ENCODE measurements at regions not wholly inside any gene's neighbourhood (a gene's known extent, or its start where the extent isn't known, plus 50 kb on each side); places are given as distances from the start of the nearest gene placed in this dataset.

GRCh38 chr11:91433284-91434010 is 791.2 kb upstream of the FAT3 start:
- H3K4me3 ChIP-seq (ENCODE audit: low read depth, low read length), result no peak overlapping the region
- H3K27ac ChIP-seq, result no peak overlapping the region
- TF ChIP-seq, protein P1, sequence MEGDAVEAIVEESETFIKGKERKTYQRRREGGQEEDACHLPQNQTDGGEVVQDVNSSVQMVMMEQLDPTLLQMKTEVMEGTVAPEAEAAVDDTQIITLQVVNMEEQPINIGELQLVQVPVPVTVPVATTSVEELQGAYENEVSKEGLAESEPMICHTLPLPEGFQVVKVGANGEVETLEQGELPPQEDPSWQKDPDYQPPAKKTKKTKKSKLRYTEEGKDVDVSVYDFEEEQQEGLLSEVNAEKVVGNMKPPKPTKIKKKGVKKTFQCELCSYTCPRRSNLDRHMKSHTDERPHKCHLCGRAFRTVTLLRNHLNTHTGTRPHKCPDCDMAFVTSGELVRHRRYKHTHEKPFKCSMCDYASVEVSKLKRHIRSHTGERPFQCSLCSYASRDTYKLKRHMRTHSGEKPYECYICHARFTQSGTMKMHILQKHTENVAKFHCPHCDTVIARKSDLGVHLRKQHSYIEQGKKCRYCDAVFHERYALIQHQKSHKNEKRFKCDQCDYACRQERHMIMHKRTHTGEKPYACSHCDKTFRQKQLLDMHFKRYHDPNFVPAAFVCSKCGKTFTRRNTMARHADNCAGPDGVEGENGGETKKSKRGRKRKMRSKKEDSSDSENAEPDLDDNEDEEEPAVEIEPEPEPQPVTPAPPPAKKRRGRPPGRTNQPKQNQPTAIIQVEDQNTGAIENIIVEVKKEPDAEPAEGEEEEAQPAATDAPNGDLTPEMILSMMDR (IDR thresholded peaks at IDR 0.05; ENCODE audit: low read depth, low read length), result no peak
- no peak for DNase-seq
- no peaks in the 10 kb centered on the region for H3K9me3 ChIP-seq (ENCODE audit: severe bottlenecking)
- H3K27me3 ChIP-seq (ENCODE audit: insufficient read depth, low read depth, severe bottlenecking), result no peaks in the 10 kb centered on the region
- H3K36me3 ChIP-seq, result no peaks in the 10 kb centered on the region

GRCh38 chr11:91421641-91422040 is 803.0 kb upstream of the FAT3 start:
- TF ChIP-seq, protein P1 (IDR thresholded peaks at IDR 0.05; ENCODE audit: low read depth, low read length), result no peak
- Histone ChIP-seq H3K4me3 (ENCODE audit: low read depth, low read length) (no peak overlapping the region), H3K27ac (no peak overlapping the region), H3K27me3 (ENCODE audit: insufficient read depth, low read depth, severe bottlenecking) (no peaks in the 10 kb centered on the region), H3K36me3 (no peaks in the 10 kb centered on the region), H3K9me3 (ENCODE audit: severe bottlenecking) (no peaks in the 10 kb centered on the region)
- no peak for DNase-seq

DNA sequence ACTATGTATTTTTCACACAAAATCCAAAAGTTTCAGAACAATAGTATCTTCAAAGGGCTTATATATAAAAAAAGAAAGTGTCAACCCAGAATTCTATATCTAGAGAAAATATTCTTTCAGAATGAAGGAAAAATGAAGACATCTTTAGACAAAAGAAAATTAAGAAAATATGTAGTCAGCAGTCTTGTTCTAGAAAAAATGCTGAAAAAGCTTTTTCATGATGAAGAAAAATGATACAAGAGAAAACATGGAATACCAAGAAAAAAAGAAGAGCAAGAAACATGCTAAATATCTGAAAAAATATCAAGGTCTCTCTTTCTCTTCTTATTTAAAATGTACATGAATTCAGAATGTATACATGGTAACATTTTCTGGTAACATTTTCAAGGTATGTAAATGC is 816.8 kb upstream of the FAT3 start:
- no peaks in the 10 kb centered on the region for H3K36me3 ChIP-seq
- H3K9me3 ChIP-seq (ENCODE audit: severe bottlenecking), result no peaks in the 10 kb centered on the region
- TF ChIP-seq, protein P1 (IDR thresholded peaks at IDR 0.05; ENCODE audit: low read depth, low read length), result no peak
- no peak overlapping the region for H3K4me3 ChIP-seq (ENCODE audit: low read depth, low read length)
- no peak overlapping the region for H3K27ac ChIP-seq
- DNase-seq, result no peak
- H3K27me3 ChIP-seq (ENCODE audit: insufficient read depth, low read depth, severe bottlenecking), result no peaks in the 10 kb centered on the region

- Histone ChIP-seq H3K27ac (no peak overlapping the region), H3K27me3 (ENCODE audit: insufficient read depth, low read depth, severe bottlenecking) (no peaks in the 10 kb centered on the region), H3K36me3 (no peaks in the 10 kb centered on the region), H3K4me3 (ENCODE audit: low read depth, low read length) (no peak overlapping the region), H3K9me3 (ENCODE audit: severe bottlenecking) (no peaks in the 10 kb centered on the region)
- no peak for DNase-seq
- TF ChIP-seq, protein P1 (IDR thresholded peaks at IDR 0.05; ENCODE audit: low read depth, low read length), result no peak
Measured at GRCh38 chr11:91406009-91406408, 818.6 kb upstream of the FAT3 start.

- TF ChIP-seq, protein P1 (IDR thresholded peaks at IDR 0.05; ENCODE audit: low read depth, low read length), result no peak
- no peak for DNase-seq
- Histone ChIP-seq H3K4me3 (ENCODE audit: low read depth, low read length) (no peak overlapping the region), H3K9me3 (ENCODE audit: severe bottlenecking) (no peaks in the 10 kb centered on the region), H3K27me3 (ENCODE audit: insufficient read depth, low read depth, severe bottlenecking) (no peaks in the 10 kb centered on the region), H3K27ac (no peak overlapping the region), H3K36me3 (no peaks in the 10 kb centered on the region)
Measured at GRCh38 chr11:91404344-91404743, 820.3 kb upstream of the FAT3 start.

- DNase-seq, result no peak
- Histone ChIP-seq H3K36me3 (no peaks in the 10 kb centered on the region), H3K27me3 (ENCODE audit: insufficient read depth, low read depth, severe bottlenecking) (no peaks in the 10 kb centered on the region), H3K4me3 (ENCODE audit: low read depth, low read length) (no peak overlapping the region), H3K9me3 (ENCODE audit: severe bottlenecking) (no peaks in the 10 kb centered on the region), H3K27ac (no peak overlapping the region)
- TF ChIP-seq, protein P1 (IDR thresholded peaks at IDR 0.05; ENCODE audit: low read depth, low read length), result no peak
Measured at GRCh38 chr11:91397134-91397468, 827.5 kb upstream of the FAT3 start.

All from WERI-Rb-1 (cell line).